Panc1 (cell line): ENCODE measurements at regions not wholly inside any gene's neighbourhood (a gene's known extent, or its start where the extent isn't known, plus 50 kb on each side); places are given as distances from the start of the nearest gene placed in this dataset.

Experiments used
- ATAC-seq: fragments of 200-7000 bp; cut with Tn5 transposase; 2 replicates; pipeline ENCODE4 v1.9.1; 2020; ENCODE audit warnings: mild to moderate bottlenecking, moderate library complexity
- BruUV-seq: library from RNA; stranded (reverse); fragments of 400-500 nt; replicated peaks from 2 replicates; lab custom pipeline; 2021; lab: Mats Ljungman, UMichigan
- CTCF ChIA-PET: fragments of 300-600 bp; sonication (Branson Sonifier 250); formaldehyde crosslinking; loops from one replicate; lab custom pipeline; 2022; ENCODE audit warnings: antibody characterized with exemption; lab: Charles Lee
- POLR2A ChIA-PET: fragments of 300-600 bp; sonication (Branson Sonifier 250); formaldehyde crosslinking; loops from one replicate; lab custom pipeline; 2022; ENCODE audit warnings: antibody characterized with exemption; lab: Charles Lee
- DNase-seq: peaks from one replicate; pipeline ENCODE4 v3.0.0-alpha.2; 2010; ENCODE audit warnings: low read depth, low spot score
- H3K27ac ChIP-seq: 2 replicates; pipeline ENCODE4 v1.5.1; 2011; ENCODE audit warnings: mild to moderate bottlenecking, low read length, inconsistent platforms
- H3K27me3 ChIP-seq: fragments of 200-500 bp; sonication (Bioruptor generic); 2 replicates; pipeline ENCODE4 v1.6.0; 2014; ENCODE audit warnings: low read length, inconsistent platforms; ENCODE audit not compliant: control insufficient read depth, insufficient read depth
- H3K36me3 ChIP-seq: fragments of 200-500 bp; sonication (Bioruptor generic); 2 replicates; pipeline ENCODE4 v1.5.1; 2014; ENCODE audit warnings: inconsistent platforms, mild to moderate bottlenecking, low read length, moderate library complexity; ENCODE audit not compliant: control insufficient read depth, insufficient read depth
- H3K4me1 ChIP-seq: 2 replicates; pipeline ENCODE4 v1.5.1; 2011; ENCODE audit warnings: inconsistent platforms, mild to moderate bottlenecking, low read length, moderate library complexity; ENCODE audit not compliant: control insufficient read depth, insufficient read depth
- H3K4me3 ChIP-seq, 2 experiments: 2 replicates each; pipeline ENCODE4 v1.5.1; 2011 to 2012; ENCODE audit warnings: low read depth in 2 of 2, low read length in 2 of 2, mild to moderate bottlenecking in 2 of 2, inconsistent platforms in 1 of 2, moderate library complexity in 1 of 2
- H3K9me3 ChIP-seq: fragments of 200-500 bp; sonication (Bioruptor generic); 2 replicates; pipeline ENCODE4 v1.5.1; 2014; ENCODE audit warnings: low read depth, mild to moderate bottlenecking, inconsistent platforms, low read length, moderate library complexity; ENCODE audit not compliant: control insufficient read depth, insufficient read depth
- CTCF ChIP-seq: fragments of 450-650 bp; IDR thresholded peaks from 2 replicates; pipeline ENCODE4 v1.5.1; 2017; ENCODE audit warnings: mild to moderate bottlenecking
- POLR2AphosphoS5 ChIP-seq: IDR thresholded peaks from 2 replicates; pipeline ENCODE4 v1.6.1; 2012; ENCODE audit warnings: mild to moderate bottlenecking, low read depth, low read length, moderate library complexity
- SIN3A ChIP-seq: IDR thresholded peaks from 2 replicates; pipeline ENCODE4 v1.6.1; 2012; ENCODE audit warnings: low read depth, mild to moderate bottlenecking, low read length, moderate library complexity, borderline replicate concordance; ENCODE audit not compliant: insufficient read depth
- TCF7L2 ChIP-seq: IDR thresholded peaks from 2 replicates; pipeline ENCODE4 v1.6.1; 2011; ENCODE audit warnings: mild to moderate bottlenecking, low read depth, low read length, inconsistent platforms
- in situ Hi-C: cut with HindIII; loops from 2 replicates; pipeline ENCODE4 v1.10.0; 2016; ENCODE audit warnings: low sequenced_read_pairs, low pct_unique_long_range_greater_than_20kb
- intact Hi-C: fragments of 100-400 bp; cut with micrococcal nuclease; formaldehyde crosslinking; loops from one replicate; pipeline ENCODE4 v1.10.0; 2022; ENCODE audit not compliant: unreplicated experiment
- TF ChIP-seq, protein P1 (sequence below), 2 experiments: IDR thresholded peaks; 2 replicates each; pipeline ENCODE4 v1.6.1; 2011 to 2012; ENCODE audit warnings: low read depth in 2 of 2, control low read depth in 1 of 2, low read length in 1 of 2, mild to moderate bottlenecking in 1 of 2, moderate library complexity in 1 of 2; ENCODE audit not compliant: insufficient read depth in 1 of 2

GRCh38 chr18:73218293-73218692 is 350.5 kb upstream of the NETO1 start:
- Histone ChIP-seq H3K27ac (no peak overlapping the region), H3K27me3 (no peaks in the 10 kb centered on the region), H3K4me3 (no peak overlapping the region), H3K9me3 (no peaks in the 10 kb centered on the region; the same call in 1 of the 2 replicates), H3K36me3 (no peaks in the 10 kb centered on the region), H3K4me1 (no peaks in the 10 kb centered on the region)
- intact Hi-C loops: no loop called here
- no TSS peak for BruUV-seq
- no peak for DNase-seq
- ChIA-PET POLR2A (no interaction called here), CTCF (no interaction called here)
- no peak for TF ChIP-seq TCF7L2
- no peak for TF ChIP-seq POLR2AphosphoS5
- TF ChIP-seq SIN3A: no peak
- no peak for TF ChIP-seq CTCF
- TF ChIP-seq, protein P1, sequence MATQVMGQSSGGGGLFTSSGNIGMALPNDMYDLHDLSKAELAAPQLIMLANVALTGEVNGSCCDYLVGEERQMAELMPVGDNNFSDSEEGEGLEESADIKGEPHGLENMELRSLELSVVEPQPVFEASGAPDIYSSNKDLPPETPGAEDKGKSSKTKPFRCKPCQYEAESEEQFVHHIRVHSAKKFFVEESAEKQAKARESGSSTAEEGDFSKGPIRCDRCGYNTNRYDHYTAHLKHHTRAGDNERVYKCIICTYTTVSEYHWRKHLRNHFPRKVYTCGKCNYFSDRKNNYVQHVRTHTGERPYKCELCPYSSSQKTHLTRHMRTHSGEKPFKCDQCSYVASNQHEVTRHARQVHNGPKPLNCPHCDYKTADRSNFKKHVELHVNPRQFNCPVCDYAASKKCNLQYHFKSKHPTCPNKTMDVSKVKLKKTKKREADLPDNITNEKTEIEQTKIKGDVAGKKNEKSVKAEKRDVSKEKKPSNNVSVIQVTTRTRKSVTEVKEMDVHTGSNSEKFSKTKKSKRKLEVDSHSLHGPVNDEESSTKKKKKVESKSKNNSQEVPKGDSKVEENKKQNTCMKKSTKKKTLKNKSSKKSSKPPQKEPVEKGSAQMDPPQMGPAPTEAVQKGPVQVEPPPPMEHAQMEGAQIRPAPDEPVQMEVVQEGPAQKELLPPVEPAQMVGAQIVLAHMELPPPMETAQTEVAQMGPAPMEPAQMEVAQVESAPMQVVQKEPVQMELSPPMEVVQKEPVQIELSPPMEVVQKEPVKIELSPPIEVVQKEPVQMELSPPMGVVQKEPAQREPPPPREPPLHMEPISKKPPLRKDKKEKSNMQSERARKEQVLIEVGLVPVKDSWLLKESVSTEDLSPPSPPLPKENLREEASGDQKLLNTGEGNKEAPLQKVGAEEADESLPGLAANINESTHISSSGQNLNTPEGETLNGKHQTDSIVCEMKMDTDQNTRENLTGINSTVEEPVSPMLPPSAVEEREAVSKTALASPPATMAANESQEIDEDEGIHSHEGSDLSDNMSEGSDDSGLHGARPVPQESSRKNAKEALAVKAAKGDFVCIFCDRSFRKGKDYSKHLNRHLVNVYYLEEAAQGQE (IDR thresholded peaks at IDR 0.05; ENCODE audit: insufficient read depth in 1 of 2, low read depth in 2 of 2, low read length in 1 of 2): no peak
- no peak for ATAC-seq
- in situ Hi-C loops: no loop called here

GRCh38 chr18:73214970-73215369 is 347.2 kb upstream of the NETO1 start:
- in situ Hi-C loops: no loop called here
- CTCF ChIA-PET: no interaction called here

More at GRCh38 chr18:73214970-73215369, 347.2 kb upstream of the NETO1 start:
- intact Hi-C loops: no loop called here
- Histone ChIP-seq H3K36me3 (no peaks in the 10 kb centered on the region), H3K9me3 (no peaks in the 10 kb centered on the region), H3K27ac (no peak overlapping the region), H3K4me1 (no peaks in the 10 kb centered on the region), H3K27me3 (no peaks in the 10 kb centered on the region), H3K4me3 (no peak overlapping the region)
- no peak for TF ChIP-seq CTCF
- TF ChIP-seq POLR2AphosphoS5: no peak
- TF ChIP-seq SIN3A: no peak
- no peak for TF ChIP-seq TCF7L2
- TF ChIP-seq, protein P1 (IDR thresholded peaks at IDR 0.05; ENCODE audit: insufficient read depth in 1 of 2, low read depth in 2 of 2, low read length in 1 of 2): no peak
- POLR2A ChIA-PET: no interaction called here
- no peak for ATAC-seq
- DNase-seq: no peak
- BruUV-seq: no TSS peak
